Thyroid gland (tissue), 4 donors: ENCODE measurements at regions not wholly inside any gene's neighbourhood (a gene's known extent, or its start where the extent isn't known, plus 50 kb on each side); places are given as distances from the start of the nearest gene placed in this dataset.

ENCODE experiments used
- DNase-seq, 2 donors: peaks; one replicate each; pipeline ENCODE4 v3.0.0-alpha.2; 2019
- H3K27ac ChIP-seq, 3 donors: fragments of 200-600 bp; sonication (generic); 1 replicate in 2 of 3; 2 replicates in 1 of 3; pipeline ENCODE4 v1.5.1; 2016 to 2019; ENCODE audit warnings: mild to moderate bottlenecking in 1 of 3, moderate library complexity in 1 of 3
- H3K27me3 ChIP-seq: fragments of 200-600 bp; sonication (generic); one replicate; pipeline ENCODE4 v1.5.1; 2019
- H3K36me3 ChIP-seq, 2 donors: fragments of 200-600 bp; sonication (generic); one replicate each; pipeline ENCODE4 v1.5.1; 2016 to 2019
- H3K4me1 ChIP-seq, 2 donors: fragments of 200-600 bp; sonication (generic); one replicate each; pipeline ENCODE4 v1.5.1; 2017 to 2019
- H3K4me3 ChIP-seq, 3 donors: fragments of 200-600 bp; sonication (generic); replicated peaks in 1 of 3; 1 replicate in 2 of 3; 2 replicates in 1 of 3; pipeline ENCODE4 v1.5.1; 2016; ENCODE audit warnings: mild to moderate bottlenecking in 1 of 3
- H3K9me3 ChIP-seq: fragments of 200-600 bp; sonication (generic); one replicate; pipeline ENCODE4 v1.5.1; 2017
- CTCF ChIP-seq, 6 experiments: fragments of 200-600 bp in 3 of 6; fragments of 450-650 bp in 3 of 6; sonication (generic) in 3 of 6; IDR thresholded peaks; one replicate each; pipeline ENCODE4 v1.5.1; 2016 to 2019; ENCODE audit warnings: antibody characterized with exemption in 6 of 6, mild to moderate bottlenecking in 2 of 6, inconsistent platforms in 1 of 6, moderate library complexity in 1 of 6
- POLR2A ChIP-seq, 2 donors: fragments of 450-650 bp; IDR thresholded peaks; one replicate each; pipeline ENCODE4 v1.6.1; 2017; ENCODE audit warnings: antibody characterized with exemption in 2 of 2, mild to moderate bottlenecking in 2 of 2, moderate library complexity in 1 of 2
- WGBS, 2 donors: methylation state at CpG; one replicate each; pipeline ENCODE4 v1.1.5; 2017; 5-methylcytosine and 5-hydroxymethylcytosine counted together
- intact Hi-C: fragments of 100-400 bp; cut with DNase I; formaldehyde crosslinking; loops from one replicate; pipeline ENCODE4 v1.15.1; 2023

- Histone ChIP-seq H3K4me3 (no peak overlapping the region), H3K36me3 (no peaks in the 10 kb centered on the region), H3K9me3 (no peaks in the 10 kb centered on the region), H3K27ac (no peak overlapping the region), H3K4me1 (no peaks in the 10 kb centered on the region), H3K27me3 (no peaks in the 10 kb centered on the region)
- DNase-seq = no peak
- 29 to 62% methylated on average over 2 of the region's 2 CpGs for WGBS, 2 donors
- intact Hi-C loops = no loop called here
- TF ChIP-seq POLR2A (IDR thresholded peaks at IDR 0.05) = no peak
- TF ChIP-seq CTCF (IDR thresholded peaks at IDR 0.05) = no peak
Measured at GRCh38 chr5:174399411-174399810, 325.0 kb upstream of the MSX2 start.

GRCh38 chr5:174400461-174400860 is 323.9 kb upstream of the MSX2 start:
- TF ChIP-seq CTCF (IDR thresholded peaks at IDR 0.05) (no peak), POLR2A (IDR thresholded peaks at IDR 0.05) (no peak)
- DNase-seq = no peak
- Histone ChIP-seq H3K4me3 (no peak overlapping the region), H3K4me1 (no peaks in the 10 kb centered on the region), H3K27me3 (no peaks in the 10 kb centered on the region), H3K9me3 (no peaks in the 10 kb centered on the region), H3K36me3 (no peaks in the 10 kb centered on the region), H3K27ac (no peak overlapping the region)
- intact Hi-C loops = no loop called here
- 23 to 39% methylated on average over 3 of the region's 3 CpGs for WGBS, 2 donors

GRCh38 chr5:174401793-174402192 is 322.6 kb upstream of the MSX2 start:
- Histone ChIP-seq H3K4me3 (no peak overlapping the region), H3K27ac (no peak overlapping the region), H3K36me3 (no peaks in the 10 kb centered on the region), H3K9me3 (no peaks in the 10 kb centered on the region), H3K4me1 (no peaks in the 10 kb centered on the region), H3K27me3 (no peaks in the 10 kb centered on the region)
- TF ChIP-seq POLR2A (IDR thresholded peaks at IDR 0.05) = no peak
- no peak for TF ChIP-seq CTCF (IDR thresholded peaks at IDR 0.05)
- WGBS, 2 donors = 43 to 71% methylated on average over 5 of the region's 5 CpGs
- no peak for DNase-seq
- intact Hi-C loops = no loop called here

GRCh38 chr5:174402222-174402812 is 322.1 kb upstream of the MSX2 start:
- TF ChIP-seq CTCF (IDR thresholded peaks at IDR 0.05) (no peak), POLR2A (IDR thresholded peaks at IDR 0.05) (no peak)
- WGBS, 2 donors = 37 to 56% methylated on average over 4 of the region's 4 CpGs
- DNase-seq = no peak
- intact Hi-C loops = no loop called here
- Histone ChIP-seq H3K4me1 (no peaks in the 10 kb centered on the region), H3K27ac (no peak overlapping the region), H3K27me3 (no peaks in the 10 kb centered on the region), H3K9me3 (no peaks in the 10 kb centered on the region), H3K4me3 (no peak overlapping the region), H3K36me3 (no peaks in the 10 kb centered on the region)

- H3K4me3 ChIP-seq = no peak overlapping the region
- H3K27ac ChIP-seq = no peak overlapping the region
- intact Hi-C loops = no loop called here
- no peaks in the 10 kb centered on the region for H3K9me3 ChIP-seq
- DNase-seq = no peak
- TF ChIP-seq CTCF (IDR thresholded peaks at IDR 0.05) (no peak), POLR2A (IDR thresholded peaks at IDR 0.05) (no peak)
- H3K27me3 ChIP-seq = no peaks in the 10 kb centered on the region
- no peaks in the 10 kb centered on the region for H3K36me3 ChIP-seq
- 90 to 91% methylated on average over 5 of the region's 5 CpGs for WGBS, 2 donors
- no peaks in the 10 kb centered on the region for H3K4me1 ChIP-seq
Measured at GRCh38 chr5:174404848-174405247, 319.5 kb upstream of the MSX2 start.
